Kidney capillary endothelial cell (primary cell): ENCODE measurements at regions not wholly inside any gene's neighbourhood (a gene's known extent, or its start where the extent isn't known, plus 50 kb on each side); places are given as distances from the start of the nearest gene placed in this dataset.
"Not testable (repeated sequence)": the region's sequence is repeated elsewhere in the genome, so short reads cannot be mapped to it uniquely, and the experiment has no call there.

Experiments
- DNase-seq: peaks from one replicate; pipeline ENCODE4 v3.0.0-alpha.2; 2018; ENCODE audit warnings: low spot score

DNA sequence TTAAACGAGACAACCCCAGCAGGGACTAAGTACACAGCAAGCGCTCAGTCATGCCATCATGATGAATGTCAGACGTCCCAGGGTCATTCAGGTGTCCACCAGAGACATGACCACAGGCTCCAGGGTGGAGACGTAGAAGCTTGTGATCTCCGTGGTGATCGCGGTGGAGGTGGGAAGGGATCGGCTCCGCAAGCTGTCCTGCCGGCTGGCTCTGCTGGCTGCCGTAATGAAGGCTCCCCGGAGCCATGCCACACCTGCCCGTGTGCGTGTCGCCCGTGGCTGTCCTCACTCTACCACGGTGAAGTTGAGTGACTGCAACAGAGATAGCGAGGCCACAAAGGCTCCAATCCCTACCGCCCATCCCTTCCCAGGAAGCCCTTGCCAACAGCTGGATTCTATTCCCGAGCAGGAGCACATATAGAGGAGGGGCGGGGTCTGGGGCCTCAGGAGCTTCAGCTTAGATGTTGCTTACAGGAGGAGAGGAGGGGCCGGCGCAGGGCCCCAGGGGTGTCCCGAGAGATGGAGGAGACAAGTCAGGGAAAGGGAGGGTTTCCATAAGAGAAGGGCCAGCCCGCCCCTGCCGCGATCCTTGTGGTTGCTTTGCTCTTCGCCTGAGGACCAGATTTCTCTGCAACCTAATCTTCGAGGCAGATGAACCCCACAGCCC, 332.6 kb upstream of the SFSWAP start:
- DNase-seq, result no peak

DNA sequence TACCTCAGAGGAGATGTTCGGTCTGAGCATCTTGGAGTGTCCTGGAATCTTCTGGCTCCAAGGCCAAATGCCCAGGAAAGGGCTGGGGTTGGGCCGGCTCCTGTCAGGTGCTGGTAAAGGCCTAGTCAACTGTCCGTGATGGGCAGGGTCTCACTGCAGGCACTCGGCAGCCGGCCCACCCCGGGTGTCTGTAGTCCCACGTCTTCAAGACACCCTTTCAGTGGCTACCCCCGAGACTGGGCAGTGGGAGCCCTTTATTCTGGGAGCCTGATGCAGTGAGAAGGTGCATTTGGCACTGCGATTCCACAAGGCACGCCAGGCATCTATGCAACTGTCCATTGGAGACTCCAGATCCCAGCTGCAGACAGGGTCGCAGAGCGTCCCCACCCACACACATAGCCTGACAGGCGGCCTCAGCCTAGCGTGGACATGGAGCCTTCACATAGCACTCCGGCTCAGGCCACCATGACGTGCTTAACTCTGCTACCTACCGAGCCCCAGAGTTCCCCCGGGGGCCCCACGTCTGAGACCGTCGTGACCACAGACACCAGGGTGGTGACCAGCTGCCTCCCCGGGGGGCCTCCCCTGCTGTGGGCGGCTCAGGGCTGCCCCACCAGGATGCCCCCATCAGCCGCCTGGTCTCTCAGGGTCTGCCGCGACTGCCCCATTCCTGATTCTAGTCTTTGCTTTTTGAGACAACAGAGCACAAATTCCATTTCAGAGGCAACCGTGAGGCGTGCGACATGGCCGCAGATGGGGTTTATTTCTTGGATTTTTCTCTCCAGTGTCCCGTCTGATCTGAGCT, 331.8 kb upstream of the SFSWAP start:
- no peak for DNase-seq

DNA sequence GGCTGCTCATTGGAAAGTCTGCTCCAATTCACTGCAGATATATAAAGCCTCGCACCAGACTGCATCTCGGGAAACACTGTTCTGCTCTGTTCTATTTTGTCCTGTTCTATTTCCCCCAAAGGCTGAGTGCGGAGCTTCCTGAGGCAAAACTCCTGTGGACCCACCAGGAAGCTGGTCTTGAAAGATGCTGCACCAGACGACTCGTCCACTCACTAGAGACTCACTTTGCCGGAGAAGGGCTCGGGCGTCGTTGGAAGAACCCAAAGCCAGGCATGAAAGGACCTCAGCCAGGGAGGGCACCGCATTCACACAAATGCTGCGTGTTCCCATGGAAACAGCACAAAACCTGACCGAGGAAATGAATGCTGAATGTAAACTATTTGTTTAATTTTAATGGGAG, 331.2 kb upstream of the SFSWAP start:
- no peak for DNase-seq

DNA sequence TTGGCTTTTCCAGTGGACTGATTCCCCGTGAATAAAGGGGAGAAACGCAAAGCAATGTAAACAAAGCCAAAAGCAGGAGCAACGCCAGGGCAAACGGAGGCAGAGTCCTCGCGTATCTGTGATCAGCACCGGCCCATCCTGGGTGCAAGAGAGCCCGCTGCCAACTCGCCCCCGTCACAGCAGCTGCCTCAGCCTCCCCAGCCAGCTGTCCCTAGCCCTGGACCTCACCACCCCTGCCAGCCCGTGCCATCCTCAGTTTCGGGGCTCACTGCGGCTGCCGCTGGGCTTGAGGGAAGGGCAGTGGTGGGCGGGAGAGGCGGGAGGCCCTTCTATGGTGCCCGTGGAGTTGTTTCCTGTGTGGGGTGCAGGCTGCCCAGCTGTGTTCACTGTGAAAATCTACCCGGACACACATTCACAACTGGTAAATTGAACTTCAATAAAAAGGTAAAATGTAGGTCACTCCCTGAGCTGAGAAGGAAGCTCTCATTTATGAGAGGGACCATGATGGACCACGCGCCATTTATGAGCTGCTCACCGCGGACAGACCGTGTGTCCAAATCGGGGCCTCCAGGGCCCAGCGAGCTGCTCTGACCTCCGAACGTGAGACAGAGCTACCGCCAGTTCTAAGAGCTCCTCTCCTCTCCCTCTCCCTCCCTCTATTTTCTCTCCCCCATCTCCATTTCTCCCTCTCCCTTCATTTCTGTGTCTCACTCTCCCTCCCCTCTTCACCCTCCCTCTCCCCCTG, 330.5 kb upstream of the SFSWAP start:
- no peak for DNase-seq

DNA sequence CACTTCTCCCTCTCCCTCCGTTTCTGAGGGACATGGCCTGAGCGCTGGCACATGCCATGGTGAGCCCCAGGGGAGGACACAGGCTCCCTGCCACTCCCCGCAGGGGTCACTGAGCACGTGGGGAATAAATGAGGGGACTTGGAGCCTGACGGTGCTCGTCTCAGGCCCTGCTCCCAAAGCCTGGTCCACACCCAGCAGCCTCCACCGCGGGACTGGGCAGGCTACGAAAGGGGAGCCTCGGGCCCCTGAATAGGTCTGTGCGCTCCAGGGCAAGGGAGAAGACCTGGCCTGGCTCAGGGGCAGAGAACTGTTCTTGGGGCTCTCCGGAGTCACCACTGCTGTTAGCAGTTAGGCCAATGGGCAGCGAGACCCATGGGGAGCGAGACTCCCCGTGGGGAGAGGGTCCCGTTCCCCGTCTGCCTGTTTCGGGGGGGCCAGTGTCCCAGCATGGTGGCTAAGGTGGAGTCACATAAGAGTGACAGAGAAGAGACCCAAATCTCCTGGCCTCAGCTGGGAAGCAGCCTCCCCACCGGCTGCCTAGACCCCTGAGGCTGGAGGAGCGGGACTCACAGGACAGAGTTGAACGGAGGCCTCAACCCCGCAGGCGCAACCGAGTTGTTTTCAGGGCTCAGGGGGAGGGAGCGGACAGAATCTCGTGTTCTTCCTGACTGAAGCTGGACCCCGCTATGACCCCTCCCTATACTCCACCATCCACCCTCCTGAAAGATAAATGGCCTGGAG, 329.8 kb upstream of the SFSWAP start:
- no peak for DNase-seq

DNA sequence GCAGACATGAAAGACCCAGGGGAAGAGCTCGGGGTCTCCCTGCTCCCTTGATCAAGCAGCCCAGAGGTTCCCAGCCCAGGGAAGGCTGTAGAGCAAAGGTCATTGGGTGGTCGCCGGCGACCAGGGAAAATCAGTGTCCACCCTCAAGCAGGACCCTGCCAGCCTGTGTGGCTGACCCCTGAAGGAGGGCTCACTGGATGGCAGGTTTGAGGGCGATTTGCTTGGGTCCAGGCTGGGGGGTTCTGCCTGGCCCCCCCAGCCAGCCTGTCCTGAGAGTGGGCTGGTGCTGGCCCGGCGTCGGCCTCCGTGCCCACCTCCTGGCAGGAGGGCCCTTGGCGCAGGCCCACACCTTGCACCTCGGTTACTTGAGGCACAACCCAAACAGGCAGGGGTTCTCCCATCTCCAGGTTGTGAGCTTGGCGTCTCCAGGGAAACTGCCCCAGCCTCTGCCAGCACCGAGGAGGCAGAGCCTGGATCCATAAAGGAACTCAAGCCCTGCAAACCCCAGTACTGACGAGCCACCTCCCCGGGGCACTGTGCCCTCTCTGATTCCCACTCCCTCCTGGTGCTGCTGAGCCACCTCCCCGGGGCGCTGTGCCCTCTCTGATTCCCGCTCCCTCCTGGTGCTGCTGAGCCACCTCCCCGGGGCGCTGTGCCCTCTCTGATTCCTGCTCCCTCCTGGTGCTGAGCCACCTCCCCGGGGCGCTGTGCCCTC, 329.0 kb upstream of the SFSWAP start:
- DNase-seq, result no peak

DNA sequence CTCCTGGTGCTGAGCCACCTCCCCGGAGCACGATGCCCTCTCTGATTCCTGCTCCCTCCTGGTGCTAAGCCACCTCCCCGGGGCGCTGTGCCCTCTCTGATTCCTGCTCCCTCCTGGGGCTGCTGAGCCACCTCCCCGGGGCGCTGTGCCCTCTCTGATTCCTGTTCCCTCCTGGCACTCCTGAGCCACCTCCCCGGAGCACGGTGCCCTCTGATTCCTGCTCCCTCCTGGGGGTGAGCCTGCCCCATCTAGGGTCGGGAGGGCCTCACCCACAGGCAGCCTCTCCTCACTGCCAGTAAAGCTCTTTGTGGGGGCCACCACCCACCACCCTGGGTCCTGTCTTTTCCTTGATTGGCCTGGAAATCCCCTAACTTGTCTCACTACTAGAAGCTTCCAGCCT, 327.6 kb upstream of the SFSWAP start:
- DNase-seq, result no peak

DNA sequence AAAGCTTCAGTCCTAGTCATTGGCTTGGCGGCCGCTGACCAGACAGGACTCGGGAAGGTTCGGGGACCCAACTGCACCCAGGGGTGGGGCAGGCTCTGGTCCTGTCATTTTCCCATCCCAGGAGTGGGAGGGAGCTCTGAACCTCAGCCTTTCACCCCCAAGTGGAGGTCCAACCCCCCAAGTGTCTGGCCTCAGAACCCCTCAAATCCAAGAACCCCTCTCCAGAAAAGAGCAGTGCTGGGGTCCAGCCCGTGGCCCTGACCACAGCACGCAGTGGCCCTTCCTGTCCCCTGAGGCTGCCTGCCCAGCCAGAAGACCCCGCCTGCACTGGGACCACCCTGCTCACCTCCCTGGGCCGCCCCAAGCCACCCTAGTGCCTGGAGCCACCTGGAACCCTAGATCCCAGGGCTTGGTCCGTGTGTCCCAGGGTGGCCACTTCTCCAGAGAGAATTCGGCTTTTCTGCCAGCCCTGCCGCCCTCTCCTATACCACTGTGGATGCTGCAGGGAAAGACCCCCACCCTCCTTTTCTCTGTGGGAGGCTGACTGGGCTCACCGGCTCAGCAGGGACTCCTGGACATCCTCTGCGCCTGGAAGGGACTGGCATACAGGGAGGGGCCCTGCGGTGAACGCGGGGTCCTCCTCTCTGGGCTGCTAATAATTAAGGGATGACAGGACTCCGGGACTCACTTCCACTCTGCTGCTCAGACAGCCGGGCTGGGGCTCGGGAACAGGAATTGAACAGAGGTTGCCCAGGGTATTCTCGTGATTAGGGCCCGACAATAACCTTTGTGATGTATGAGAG, 326.9 kb upstream of the SFSWAP start:
- no peak for DNase-seq

DNA sequence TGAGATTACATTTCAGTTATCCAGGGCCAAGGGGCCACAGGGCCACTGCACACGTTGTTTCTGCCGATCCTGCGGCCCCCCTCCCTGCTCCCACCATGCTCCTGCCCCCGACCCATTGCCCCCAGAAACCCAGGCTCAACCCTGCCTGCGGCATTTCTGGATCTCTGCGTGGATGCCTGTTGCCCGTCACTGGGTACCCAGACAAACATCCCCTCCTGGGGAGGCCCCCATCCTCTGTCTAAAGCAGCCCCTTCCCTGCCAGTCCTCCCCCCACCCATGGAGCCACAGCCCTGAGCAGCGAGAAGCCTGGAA, 326.4 kb upstream of the SFSWAP start:
- DNase-seq, result no peak

DNA sequence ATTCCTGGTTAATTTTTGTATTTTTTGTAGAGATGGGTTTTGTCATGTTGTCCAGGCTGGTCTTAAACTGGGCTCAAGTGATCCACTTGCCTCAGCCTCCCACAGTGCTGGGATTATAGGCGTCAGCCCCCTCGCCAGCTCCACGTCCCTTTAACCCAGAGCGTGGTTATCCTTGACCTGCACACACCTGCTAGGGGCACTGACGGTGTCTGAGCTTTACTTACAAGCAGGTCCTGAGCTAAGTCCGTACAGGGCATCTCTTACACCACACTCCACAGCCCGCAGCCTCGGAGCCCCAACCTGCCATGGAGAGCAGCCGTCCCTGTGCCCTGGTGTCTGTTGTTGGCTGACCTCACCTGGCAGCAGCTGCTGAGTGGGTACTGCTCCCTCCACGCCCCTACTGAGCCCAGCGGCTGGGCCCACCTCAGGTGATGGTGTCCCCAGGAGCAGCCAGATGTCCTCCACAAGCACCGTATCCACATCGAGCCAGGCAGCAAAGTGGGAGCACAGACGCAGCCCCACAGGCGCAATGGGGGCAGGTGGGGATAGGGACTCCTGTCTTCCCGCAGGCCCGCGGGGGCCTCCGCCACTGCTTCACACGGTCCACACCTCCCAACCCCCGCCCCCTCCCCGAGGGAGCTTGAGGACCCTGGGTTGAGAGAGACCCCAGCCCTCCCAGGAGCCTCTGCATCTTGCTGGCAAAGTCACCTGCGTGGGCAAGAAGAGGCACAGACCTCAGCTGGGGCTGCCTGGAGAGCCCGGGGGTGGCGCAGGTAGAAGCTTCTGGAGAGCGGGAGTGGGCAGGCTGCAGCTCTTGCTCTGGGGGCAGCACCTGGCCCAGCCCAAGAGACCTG, 325.4 kb upstream of the SFSWAP start:
- no peak for DNase-seq

DNA sequence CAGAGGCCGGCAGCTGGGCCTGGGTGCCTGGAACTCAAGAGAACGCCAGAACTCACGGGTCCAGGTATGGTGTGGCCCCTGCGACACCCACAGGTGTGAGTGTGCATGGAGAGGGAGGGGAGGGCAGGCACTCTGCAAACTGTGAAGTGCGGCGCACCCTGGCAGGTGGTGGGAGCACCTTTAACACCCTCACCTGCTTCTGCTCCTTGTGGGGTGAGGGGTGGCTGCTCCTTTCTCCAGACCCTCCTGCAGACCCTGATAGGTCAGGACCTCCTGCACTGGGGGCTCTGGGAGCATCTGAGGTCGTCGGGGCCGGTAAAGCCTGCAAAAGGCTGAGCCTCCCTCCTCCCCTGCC, 324.7 kb upstream of the SFSWAP start:
- DNase-seq, result no peak

DNA sequence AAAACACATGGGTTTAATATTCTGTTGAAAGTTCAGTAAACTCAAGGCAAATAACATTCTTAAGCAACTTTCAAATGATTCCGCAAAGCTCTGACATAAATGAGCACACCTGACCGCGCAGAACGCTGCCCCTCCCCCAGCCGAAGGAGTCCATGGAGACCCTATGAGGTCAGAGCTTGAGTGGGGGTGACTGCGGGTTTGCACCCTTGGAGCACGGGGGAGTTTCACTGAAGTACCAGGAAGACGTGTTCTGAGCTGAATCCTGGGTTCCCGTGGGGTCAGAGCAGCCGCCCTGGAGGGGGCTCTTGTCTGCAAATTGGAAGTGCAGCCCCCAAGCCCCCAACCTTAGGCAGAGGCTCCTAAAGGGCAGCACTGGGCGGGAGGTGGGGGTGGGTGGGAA, 324.1 kb upstream of the SFSWAP start:
- no peak for DNase-seq

DNA sequence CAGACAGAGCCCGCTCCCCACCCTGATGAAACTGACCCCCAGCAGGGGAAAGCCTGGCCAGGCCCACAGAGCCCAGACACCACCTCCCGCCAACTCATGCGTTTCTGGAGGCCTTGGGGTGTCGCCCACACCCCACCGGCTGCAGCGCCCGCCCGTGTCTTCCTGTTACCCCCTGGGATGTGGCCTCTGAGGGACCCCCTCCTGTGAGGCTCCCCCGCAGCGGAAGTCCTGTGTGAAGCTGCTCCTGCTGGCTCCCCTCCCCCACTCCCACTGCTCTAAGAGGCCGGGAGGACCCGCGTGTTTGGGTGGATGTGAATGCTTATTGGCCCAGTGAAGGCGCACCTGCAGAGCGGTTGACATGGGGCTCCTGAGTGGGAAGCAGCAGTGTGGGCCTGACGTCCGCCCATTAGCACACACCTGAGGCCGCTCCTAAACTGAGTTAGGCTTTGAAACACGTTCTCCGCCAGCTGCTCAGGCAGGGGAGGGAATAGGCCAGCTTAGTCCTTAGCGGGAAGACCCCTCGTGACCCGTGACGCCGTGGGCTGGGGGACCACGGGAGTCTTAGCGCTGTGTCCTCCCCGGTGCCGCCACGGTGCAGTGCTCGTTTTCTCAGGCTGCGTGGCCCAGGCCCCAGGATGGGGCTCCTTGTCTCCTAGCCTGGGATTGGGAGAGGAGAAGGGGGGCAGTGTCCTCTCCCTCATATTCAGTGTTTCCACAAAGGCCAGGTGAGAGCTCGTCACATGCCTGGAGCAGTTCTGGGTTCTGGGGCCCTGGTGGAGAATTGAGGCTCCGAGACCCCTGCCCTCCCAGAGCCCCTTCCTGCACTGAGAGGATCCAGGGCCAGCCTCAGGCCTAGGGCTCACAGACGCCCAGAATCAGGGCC, 323.4 kb upstream of the SFSWAP start:
- DNase-seq, result no peak

DNA sequence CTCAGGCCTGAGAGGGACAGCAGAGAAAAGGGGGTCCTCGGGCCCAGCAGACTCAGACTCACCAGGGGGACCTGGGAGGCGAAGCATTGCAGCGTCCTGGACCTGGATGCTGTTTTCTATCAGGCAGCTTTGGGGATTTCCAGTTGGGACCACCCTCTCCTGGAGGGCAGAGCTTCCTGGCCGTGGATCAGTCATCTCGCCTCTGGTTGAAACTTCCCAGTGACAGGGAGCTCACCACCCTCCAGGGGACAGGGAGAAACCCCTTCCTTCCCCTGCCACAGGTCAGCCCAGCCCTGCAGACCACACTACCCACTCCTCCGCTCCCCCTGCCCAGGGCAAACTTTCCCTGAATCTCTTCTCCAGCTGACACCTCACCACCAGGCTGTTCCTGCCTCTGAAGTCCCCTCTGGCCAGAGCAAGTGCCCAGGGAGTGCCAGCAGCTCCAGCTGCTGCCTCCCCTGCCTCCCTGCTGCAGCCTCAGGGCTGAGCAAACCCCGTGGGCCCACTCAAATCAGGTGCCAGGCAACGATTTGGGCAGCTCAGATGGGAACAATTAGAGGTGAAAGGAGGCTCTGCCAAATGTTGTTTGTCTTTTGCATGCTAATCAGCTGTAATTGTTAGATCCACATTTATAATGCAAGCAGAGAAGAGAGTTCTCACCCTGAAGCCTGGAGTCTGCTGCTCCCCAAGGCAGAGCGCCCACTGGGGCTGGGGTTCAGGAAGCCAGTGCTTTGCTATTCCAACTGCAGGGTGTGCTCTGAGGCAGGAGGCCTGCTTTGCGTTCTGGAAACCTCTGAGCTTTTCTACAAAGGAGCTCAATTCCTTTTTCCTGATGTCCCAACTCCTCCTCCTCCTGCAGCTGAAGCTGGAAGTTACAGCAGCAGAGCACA, 322.5 kb upstream of the SFSWAP start:
- DNase-seq, result not testable (repeated sequence)

DNA sequence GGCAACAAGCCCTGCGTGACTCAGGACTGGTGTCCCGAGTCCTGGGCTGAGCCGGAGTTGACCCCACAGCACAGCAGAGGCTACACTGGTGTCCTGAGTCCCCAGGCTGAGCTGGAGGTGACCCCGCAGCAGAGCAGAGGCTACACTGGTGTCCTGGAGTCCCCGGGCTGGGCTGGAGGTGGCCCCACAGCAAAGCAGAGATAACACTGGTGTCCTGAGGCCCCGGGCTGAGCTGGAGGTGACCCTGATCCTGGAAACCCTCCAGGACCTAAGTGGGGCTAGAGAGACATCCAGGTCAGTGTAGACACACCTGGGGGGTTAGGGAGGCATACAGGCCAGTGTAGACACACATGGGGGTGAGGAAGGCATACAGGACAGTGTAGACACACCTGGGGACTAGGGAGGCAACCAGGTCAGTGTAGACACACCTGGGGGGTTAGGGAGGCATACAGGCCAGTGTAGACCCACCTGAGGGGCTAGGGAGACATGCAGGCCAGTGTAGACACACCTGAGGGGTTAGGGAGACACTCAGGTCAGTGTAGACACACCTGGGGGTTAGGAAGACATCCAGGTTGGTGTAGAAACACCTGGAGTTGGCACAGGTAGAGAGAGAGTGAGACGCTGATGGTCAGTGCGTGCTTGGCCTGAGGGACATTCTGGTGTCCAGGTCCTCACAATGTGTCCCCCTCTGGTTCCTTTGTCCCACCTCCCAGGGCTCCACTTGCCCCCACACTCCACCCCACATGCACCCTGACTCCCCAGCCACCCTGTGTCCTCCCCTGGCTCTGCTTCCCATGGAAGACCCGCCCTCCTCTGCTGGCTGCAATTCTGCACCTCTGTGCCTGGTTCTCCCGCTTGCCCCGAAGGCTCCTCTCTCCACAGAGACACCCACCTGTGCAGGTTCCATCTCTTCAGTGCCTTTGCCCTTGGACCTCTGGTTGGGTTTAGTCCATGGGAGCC, 321.6 kb upstream of the SFSWAP start:
- no peak for DNase-seq

DNA sequence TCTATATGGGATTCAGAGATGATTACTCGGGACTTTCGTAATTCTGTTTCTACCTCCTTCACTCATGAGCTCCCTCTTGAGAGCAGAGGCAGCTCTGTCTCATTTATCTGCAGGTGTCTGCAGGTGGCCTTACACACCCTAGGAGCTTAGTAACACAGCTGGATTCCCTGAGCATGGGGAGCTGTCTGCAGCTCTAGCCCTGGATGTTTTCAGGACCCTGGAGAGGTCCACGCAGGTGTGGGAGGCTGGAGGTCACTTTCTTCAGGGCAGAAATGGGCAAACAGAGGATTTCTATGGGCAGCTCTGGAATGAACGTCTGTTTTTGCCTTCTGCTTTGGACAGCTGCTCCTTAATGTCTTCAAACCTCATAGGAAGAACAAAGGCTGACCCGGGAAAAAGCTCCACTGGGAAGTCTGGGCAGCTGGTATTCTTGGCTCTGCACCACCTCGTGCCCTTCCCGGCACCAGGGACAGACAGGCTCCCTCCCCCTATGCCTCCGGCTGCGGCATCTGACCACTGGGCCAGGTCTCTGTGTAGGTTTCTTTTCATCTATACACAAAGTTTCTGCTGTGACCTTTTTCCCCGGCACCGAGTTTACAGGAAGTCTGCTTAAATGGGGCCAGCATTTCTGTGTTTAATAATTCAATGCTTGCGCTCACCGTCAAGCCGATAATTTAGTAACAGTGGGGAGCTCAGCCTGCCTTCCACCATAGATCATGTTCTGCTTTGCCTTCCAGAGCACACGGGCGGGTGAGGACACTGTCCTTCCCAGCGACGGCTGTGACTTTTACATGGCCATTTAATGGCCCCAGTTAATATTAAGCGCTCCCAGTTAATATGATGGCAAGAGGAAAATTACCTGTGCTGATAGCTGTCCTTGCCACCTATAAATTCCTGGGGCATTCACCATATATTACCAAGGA, 320.2 kb upstream of the SFSWAP start:
- DNase-seq, result no peak
